ENCODE measurements at regions not wholly inside any gene's neighbourhood (a gene's known extent, or its start where the extent isn't known, plus 50 kb on each side); places are given as distances from the start of the nearest gene placed in this dataset.
"Not testable (repeated sequence)": the region's sequence is repeated elsewhere in the genome, so short reads cannot be mapped to it uniquely, and the experiment has no call there.

DNA sequence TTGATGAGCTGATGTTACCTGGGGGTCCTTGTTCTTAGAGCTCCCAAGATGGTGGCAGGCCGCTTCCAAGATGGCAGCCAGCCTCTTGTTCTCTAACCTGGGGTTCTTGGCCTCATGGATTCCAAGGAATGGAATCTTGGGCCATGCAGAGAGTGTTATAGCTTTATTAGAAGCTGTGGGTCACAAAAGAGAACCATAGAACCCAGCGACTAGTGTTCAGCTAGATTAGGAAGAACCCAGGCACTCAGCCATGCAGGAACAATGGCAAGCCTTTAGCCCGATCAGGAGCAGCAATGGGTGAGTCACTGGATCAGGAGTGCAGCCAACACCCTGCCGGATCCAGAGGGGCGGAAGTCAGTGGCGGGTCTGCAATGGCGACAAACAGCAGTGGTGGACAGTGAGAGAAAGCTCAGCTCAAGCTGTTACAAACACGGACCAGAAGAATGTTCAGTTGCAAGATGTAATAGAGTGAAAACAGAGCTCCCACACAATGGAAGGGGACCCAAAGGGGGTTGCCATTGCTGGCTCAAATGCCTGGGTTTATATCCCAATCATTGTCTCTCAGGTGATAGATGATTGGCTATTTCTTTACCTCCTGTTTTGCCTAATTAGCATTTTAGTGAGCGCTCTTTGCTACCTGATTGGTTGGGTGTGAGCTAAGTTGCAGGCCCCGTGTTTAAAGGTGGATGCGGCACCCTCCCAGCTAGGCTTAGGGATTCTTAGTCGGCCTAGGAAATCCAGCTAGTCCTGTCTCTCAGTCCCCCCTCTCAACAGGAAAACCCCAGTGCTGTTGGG lies 58.2 kb upstream of the CSF1 start:
- BruUV-seq (replicated peaks); H2AFZ ChIP-seq (ENCODE audit: low read length); CTCF ChIA-PET (ENCODE audit: low intra/inter-chr PET ratio, low total read pairs); intact Hi-C loops (cut with micrococcal nuclease; ENCODE audit: unreplicated experiment); H3K9me3 ChIP-seq (ENCODE audit: low read length); FAIRE-seq; H3K27ac ChIP-seq (ENCODE audit: extremely low read length, insufficient read depth, low read length); H3K36me3 ChIP-seq (replicated peaks in 1 of 2; ENCODE audit: control insufficient read depth in 1 of 2, insufficient read depth in 2 of 2, low read length in 2 of 2); H3K79me2 ChIP-seq (ENCODE audit: insufficient read depth, low read length); H4K20me1 ChIP-seq (ENCODE audit: insufficient read depth, low read length); H3K27me3 ChIP-seq (ENCODE audit: control insufficient read depth in 1 of 2, insufficient read depth in 2 of 2, low read length in 2 of 2); H3K9ac ChIP-seq (ENCODE audit: insufficient read depth, low read depth, low read length); in situ Hi-C loops (cut with HindIII; ENCODE audit: extremely low pct_ligation_motif_present, low pct_unique_long_range_greater_than_20kb): not testable (repeated sequence)
- TF ChIP-seq FOSL2 (CRISPR knock-in tag; IDR thresholded peaks at IDR 0.05) = peak; percentile 88
- TF ChIP-seq, protein P1, sequence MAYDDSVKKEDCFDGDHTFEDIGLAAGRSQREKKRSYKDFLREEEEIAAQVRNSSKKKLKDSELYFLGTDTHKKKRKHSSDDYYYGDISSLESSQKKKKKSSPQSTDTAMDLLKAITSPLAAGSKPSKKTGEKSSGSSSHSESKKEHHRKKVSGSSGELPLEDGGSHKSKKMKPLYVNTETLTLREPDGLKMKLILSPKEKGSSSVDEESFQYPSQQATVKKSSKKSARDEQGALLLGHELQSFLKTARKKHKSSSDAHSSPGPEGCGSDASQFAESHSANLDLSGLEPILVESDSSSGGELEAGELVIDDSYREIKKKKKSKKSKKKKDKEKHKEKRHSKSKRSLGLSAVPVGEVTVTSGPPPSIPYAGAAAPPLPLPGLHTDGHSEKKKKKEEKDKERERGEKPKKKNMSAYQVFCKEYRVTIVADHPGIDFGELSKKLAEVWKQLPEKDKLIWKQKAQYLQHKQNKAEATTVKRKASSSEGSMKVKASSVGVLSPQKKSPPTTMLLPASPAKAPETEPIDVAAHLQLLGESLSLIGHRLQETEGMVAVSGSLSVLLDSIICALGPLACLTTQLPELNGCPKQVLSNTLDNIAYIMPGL (CRISPR knock-in tag; IDR thresholded peaks at IDR 0.05; ENCODE audit: borderline replicate concordance in 1 of 2, low read depth in 1 of 2) = 0 out of 4 replicates have a peak, but pooled peaks of 1 of the 2 experiments have one; percentile 22
- TF ChIP-seq YY1 (IDR thresholded peaks at IDR 0.05; ENCODE audit: insufficient read depth, insufficient replicate concordance, low read depth, low read length) = peak; percentile 20
- TF ChIP-seq JUND (CRISPR knock-in tag; IDR thresholded peaks at IDR 0.05) = 0 out of 2 replicates have a peak, but pooled peaks have one; percentile 55
- peak; percentile 53; the same call in 1 of the 2 replicates for TF ChIP-seq ETV5 (CRISPR knock-in tag; IDR thresholded peaks at IDR 0.05; ENCODE audit: borderline replicate concordance)
- TF ChIP-seq GABPB1 (CRISPR knock-in tag; IDR thresholded peaks at IDR 0.05) = peak; percentile 58; the same call in 1 of the 2 replicates
- TF ChIP-seq, protein P2, sequence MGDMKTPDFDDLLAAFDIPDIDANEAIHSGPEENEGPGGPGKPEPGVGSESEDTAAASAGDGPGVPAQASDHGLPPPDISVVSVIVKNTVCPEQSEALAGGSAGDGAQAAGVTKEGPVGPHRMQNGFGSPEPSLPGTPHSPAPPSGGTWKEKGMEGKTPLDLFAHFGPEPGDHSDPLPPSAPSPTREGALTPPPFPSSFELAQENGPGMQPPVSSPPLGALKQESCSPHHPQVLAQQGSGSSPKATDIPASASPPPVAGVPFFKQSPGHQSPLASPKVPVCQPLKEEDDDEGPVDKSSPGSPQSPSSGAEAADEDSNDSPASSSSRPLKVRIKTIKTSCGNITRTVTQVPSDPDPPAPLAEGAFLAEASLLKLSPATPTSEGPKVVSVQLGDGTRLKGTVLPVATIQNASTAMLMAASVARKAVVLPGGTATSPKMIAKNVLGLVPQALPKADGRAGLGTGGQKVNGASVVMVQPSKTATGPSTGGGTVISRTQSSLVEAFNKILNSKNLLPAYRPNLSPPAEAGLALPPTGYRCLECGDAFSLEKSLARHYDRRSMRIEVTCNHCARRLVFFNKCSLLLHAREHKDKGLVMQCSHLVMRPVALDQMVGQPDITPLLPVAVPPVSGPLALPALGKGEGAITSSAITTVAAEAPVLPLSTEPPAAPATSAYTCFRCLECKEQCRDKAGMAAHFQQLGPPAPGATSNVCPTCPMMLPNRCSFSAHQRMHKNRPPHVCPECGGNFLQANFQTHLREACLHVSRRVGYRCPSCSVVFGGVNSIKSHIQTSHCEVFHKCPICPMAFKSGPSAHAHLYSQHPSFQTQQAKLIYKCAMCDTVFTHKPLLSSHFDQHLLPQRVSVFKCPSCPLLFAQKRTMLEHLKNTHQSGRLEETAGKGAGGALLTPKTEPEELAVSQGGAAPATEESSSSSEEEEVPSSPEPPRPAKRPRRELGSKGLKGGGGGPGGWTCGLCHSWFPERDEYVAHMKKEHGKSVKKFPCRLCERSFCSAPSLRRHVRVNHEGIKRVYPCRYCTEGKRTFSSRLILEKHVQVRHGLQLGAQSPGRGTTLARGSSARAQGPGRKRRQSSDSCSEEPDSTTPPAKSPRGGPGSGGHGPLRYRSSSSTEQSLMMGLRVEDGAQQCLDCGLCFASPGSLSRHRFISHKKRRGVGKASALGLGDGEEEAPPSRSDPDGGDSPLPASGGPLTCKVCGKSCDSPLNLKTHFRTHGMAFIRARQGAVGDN (CRISPR knock-in tag; IDR thresholded peaks at IDR 0.05) = peak; percentile 29
- TF ChIP-seq CBX5 (CRISPR knock-in tag; IDR thresholded peaks at IDR 0.05; ENCODE audit: borderline replicate concordance) = 0 out of 2 replicates have a peak, but pooled peaks have one; percentile 27
- TF ChIP-seq, protein P3, sequence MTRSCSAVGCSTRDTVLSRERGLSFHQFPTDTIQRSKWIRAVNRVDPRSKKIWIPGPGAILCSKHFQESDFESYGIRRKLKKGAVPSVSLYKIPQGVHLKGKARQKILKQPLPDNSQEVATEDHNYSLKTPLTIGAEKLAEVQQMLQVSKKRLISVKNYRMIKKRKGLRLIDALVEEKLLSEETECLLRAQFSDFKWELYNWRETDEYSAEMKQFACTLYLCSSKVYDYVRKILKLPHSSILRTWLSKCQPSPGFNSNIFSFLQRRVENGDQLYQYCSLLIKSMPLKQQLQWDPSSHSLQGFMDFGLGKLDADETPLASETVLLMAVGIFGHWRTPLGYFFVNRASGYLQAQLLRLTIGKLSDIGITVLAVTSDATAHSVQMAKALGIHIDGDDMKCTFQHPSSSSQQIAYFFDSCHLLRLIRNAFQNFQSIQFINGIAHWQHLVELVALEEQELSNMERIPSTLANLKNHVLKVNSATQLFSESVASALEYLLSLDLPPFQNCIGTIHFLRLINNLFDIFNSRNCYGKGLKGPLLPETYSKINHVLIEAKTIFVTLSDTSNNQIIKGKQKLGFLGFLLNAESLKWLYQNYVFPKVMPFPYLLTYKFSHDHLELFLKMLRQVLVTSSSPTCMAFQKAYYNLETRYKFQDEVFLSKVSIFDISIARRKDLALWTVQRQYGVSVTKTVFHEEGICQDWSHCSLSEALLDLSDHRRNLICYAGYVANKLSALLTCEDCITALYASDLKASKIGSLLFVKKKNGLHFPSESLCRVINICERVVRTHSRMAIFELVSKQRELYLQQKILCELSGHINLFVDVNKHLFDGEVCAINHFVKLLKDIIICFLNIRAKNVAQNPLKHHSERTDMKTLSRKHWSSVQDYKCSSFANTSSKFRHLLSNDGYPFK (CRISPR knock-in tag; IDR thresholded peaks at IDR 0.05; ENCODE audit: borderline replicate concordance) = peak; percentile 33; the same call in 1 of the 2 replicates
- 0 out of 2 replicates have a peak, but pooled peaks have one; percentile 23 for TF ChIP-seq HOXA3 (CRISPR knock-in tag; IDR thresholded peaks at IDR 0.05)
- TF ChIP-seq ZNF644 (CRISPR knock-in tag; IDR thresholded peaks at IDR 0.05; ENCODE audit: low read depth) = peak; percentile 90
- 0 out of 2 replicates have a peak, but pooled peaks have one; percentile 11 for TF ChIP-seq ZNF629 (CRISPR knock-in tag; conservative IDR thresholded peaks at IDR 0.05)
- TF ChIP-seq GABPA (IDR thresholded peaks at IDR 0.05; ENCODE audit: low read depth, low read length) = 0 out of 2 replicates have a peak, but pooled peaks have one; percentile 13
- peak; percentile 61 for TF ChIP-seq GABPA (CRISPR knock-in tag; IDR thresholded peaks at IDR 0.05; ENCODE audit: low read depth)
- POLR2A ChIA-PET = interaction anchor here (1.0 kb wide), 1 partner anchor 43 kb away, joined by 3 read pairs; no protein-coding TSS in a partner anchor
- 47% methylated on average over 12 of the region's 12 CpGs for WGBS (ENCODE audit: low lambda C conversion rate)
- DNase-seq (ENCODE audit: low spot score) (peak; percentile 43), ATAC-seq (peak; percentile 85)
- H3K4me1 ChIP-seq (ENCODE audit: insufficient read depth, low read length) = peaks cover 21% of the 10 kb centered on the region
- H3K4me3 ChIP-seq (replicated peaks in 1 of 3; ENCODE audit: insufficient read depth in 1 of 3, low read depth in 2 of 3, low read length in 3 of 3) = peak overlapping the region in 1 of 3 experiments; percentile 18; a peak in 1 of 6 replicates
- H3K4me2 ChIP-seq (ENCODE audit: low read depth, low read length) = peak overlapping the region; percentile 46
